ENCODE measurements at regions not wholly inside any gene's neighbourhood (a gene's known extent, or its start where the extent isn't known, plus 50 kb on each side); places are given as distances from the start of the nearest gene placed in this dataset.
"Not testable (repeated sequence)": the region's sequence is repeated elsewhere in the genome, so short reads cannot be mapped to it uniquely, and the experiment has no call there.

DNA sequence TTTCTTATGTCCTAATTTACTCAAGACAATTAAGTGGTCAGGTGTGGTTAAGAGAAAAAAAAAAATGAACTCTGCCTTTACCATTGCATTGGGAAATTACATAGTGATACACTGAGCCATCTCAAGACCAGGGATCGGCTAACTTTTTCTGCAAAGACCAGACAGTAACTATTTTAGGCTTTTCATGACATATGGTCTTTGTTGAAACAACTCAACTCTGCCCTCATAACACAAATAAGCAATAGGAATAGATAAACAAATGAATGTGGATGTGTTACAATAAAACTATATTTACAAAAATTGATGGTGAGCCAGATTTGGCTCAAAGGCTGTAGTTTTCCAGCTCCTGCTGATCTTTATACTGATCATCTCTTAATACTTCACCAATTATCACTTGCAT, 632.6 kb upstream of the INTU start:
- in situ Hi-C loops (cut with MboI; ENCODE audit: low pct_unique_long_range_greater_than_20kb, low sequenced_read_pairs), result no loop called here
- no peak for DNase-seq

DNA sequence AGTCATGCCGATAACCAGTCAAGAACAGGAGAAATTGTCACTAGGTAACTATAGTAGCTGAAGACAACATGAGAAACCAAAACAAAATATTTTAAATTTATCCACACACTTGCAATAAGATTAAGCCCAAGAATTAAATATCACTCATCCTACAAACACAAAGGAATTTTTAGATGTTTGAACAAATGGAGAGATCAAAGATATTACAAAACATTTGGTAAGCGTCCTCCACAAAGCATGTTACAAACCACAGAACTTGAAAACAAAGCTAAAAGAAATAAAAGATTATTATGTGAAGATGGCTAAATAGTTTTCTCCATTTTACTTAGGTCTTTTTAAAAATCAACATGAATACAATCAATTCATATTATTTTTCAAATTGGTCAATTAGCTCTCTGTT, 631.9 kb upstream of the INTU start:
- no peak for DNase-seq
- in situ Hi-C loops (cut with MboI; ENCODE audit: low pct_unique_long_range_greater_than_20kb, low sequenced_read_pairs), result no loop called here

GRCh38 chr4:127001933-127002332, 630.8 kb upstream of the INTU start:
- no peak for DNase-seq
- in situ Hi-C loops (cut with MboI; ENCODE audit: low pct_unique_long_range_greater_than_20kb, low sequenced_read_pairs), result no loop called here

DNA sequence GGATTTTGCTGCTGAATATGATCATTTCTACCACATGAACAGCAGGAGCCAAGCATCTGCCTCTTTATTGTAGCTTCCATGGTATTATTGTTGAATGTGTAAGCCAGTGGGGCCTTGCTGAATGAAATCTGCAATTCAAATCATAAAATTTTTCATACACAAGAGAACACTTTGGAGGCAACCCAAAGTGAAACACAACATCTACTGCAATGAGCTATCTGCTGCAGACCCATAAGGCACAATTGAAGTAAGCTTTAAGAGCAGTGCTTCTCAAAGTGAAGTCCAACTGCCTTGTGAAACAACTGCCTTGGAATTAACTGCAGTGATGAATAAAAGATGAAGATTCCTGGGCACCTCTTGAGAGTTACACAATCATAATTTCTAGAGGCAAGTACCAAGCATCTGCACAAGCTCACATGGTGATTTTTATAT, 626.3 kb upstream of the INTU start:
- in situ Hi-C loops (cut with MboI; ENCODE audit: low pct_unique_long_range_greater_than_20kb, low sequenced_read_pairs), result no loop called here
- DNase-seq, result no peak

DNA sequence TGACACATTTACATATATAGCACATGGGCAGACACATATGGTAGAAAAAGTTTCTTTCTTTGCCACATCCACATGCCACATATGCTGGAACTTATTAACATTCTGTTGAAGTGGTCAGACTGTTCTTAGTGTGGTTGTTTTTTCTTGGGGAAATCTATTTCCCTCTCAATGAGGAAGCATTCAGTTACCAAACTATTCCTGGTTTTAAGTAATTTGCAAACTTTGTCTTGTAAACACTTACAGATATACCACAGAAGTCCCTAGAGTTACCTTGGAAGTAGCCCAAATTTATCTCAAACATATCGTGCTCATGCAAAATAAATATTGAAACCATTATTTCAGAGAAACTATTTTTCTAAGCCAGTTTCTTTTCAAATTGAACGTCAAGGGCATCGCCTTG, 625.5 kb upstream of the INTU start:
- in situ Hi-C loops (cut with MboI; ENCODE audit: low pct_unique_long_range_greater_than_20kb, low sequenced_read_pairs), result no loop called here
- DNase-seq, result no peak

DNA sequence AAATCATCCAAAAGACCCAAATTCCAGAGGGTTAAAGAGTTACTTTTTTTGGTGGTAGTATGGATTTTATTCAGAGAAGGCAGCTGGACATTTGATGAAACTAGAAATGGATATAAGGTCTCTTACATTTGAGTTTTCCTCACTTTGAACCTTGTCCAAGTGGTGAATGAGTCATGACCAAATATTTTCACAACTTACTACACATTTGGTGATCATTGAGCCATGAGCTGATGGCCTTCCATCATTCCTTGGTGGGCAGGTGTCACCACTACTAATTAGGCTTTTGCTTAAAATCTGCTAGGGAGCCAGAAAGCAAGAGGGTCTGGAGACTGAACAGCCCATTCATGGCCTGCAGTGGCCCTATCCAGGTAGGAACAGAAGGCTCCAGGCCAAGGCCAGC, 620.2 kb upstream of the INTU start:
- in situ Hi-C loops (cut with MboI; ENCODE audit: low pct_unique_long_range_greater_than_20kb, low sequenced_read_pairs), result no loop called here
- DNase-seq, result no peak

- in situ Hi-C loops (cut with MboI; ENCODE audit: low pct_unique_long_range_greater_than_20kb, low sequenced_read_pairs), result no loop called here
- peak; percentile 26 for DNase-seq
These were observed 617.1 kb upstream of the INTU start for GRCh38 chr4:127015667-127016117.

DNA sequence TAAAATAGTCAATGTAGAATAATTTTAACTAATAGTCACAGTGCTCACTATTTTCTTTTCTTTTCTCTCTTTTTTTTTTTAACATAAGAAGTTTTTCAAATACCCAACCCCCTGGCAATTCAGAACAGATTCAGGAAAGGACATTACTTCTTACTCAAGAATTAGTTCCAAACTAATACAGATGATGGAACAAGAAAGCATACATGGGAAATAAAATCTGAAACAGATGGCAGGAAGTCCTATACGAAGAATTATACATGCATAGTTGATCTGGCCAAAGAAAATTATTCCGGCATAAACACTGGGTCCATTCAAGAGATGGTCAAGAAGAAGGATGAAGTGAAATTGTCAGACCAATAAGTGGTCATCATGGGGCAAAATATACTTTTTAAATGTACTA, 614.4 kb upstream of the INTU start:
- in situ Hi-C loops (cut with MboI; ENCODE audit: low pct_unique_long_range_greater_than_20kb, low sequenced_read_pairs), result no loop called here
- no peak for DNase-seq

DNA sequence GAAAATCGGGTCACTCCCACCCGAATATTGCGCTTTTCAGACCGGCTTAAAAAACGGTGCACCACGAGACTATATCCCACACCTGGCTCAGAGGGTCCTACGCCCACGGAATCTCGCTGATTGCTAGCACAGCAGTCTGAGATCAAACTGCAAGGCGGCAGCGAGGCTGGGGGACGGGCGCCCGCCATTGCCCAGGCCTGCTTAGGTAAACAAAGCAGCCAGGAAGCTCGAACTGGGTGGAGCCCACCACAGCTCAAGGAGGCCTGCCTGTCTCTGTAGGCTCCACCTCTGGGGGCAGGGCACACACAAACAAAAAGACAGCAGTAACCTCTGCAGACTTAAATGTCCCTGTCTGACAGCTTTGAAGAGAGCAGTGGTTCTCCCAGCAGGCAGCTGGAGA, 611.9 kb upstream of the INTU start:
- DNase-seq; in situ Hi-C loops (cut with MboI; ENCODE audit: low pct_unique_long_range_greater_than_20kb, low sequenced_read_pairs): not testable (repeated sequence)

DNA sequence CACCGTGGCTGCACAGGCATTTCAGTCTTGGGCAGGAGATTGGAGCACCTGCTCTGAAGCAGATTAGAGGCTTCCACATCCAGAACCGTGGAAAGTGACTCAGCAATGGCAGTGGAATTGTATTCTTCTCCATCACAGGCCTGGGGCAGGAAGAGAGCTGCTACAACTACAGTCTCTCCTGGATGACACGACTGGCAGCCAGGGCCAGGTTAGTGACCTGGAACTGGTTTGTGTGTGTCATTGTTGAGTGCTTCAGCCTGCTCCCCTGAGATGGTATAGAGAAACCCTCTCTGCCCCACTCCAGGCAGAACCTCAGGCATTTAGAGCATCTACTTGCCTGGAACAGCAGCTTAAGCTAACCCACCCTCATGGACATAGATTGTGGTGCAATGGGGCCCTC, 596.5 kb upstream of the INTU start:
- in situ Hi-C loops (cut with MboI; ENCODE audit: low pct_unique_long_range_greater_than_20kb, low sequenced_read_pairs), result no loop called here

DNA sequence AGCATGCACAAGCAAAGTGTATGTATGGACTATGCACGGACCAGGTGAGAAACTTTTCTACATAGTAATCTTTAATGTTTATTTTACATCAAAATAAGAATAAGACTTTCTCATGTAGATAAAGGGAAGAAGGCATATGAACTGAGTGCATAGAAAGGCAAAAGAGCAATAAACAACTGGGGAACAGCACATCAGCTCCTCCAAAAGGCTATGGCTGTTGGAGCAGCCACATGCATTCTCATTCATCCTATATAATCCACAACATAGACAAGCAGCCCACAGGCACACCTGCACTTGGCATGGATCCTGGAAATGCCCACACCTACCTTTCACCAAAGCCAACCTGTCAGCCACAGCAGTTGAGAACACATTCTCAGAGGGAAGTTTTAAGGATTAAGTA, 586.9 kb upstream of the INTU start:
- in situ Hi-C loops (cut with MboI; ENCODE audit: low pct_unique_long_range_greater_than_20kb, low sequenced_read_pairs), result no loop called here

More for the DNA sequence above, 596.5 kb upstream of the INTU start:
- DNase-seq, result no peak

DNA sequence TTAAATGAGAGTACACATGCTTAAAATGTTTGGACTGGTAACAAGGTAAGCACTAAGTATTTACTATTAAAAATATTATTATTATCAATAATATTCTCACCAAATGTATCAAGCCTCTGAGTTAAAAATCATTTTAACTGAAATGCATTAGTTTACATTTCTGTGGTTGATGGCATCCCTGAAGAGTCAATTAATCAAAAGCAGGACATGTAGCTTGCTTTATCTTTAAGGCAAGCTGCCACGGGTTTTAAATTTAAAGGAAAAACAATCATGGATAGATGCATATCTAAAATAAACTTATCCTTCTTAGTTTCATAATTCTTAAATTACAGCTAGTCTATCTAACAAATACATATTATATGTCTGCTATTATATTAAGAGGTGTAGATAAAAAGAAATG, 584.8 kb upstream of the INTU start:
- no peak for DNase-seq
- in situ Hi-C loops (cut with MboI; ENCODE audit: low pct_unique_long_range_greater_than_20kb, low sequenced_read_pairs), result no loop called here

More for the DNA sequence above, 586.9 kb upstream of the INTU start:
- DNase-seq, result no peak

DNA sequence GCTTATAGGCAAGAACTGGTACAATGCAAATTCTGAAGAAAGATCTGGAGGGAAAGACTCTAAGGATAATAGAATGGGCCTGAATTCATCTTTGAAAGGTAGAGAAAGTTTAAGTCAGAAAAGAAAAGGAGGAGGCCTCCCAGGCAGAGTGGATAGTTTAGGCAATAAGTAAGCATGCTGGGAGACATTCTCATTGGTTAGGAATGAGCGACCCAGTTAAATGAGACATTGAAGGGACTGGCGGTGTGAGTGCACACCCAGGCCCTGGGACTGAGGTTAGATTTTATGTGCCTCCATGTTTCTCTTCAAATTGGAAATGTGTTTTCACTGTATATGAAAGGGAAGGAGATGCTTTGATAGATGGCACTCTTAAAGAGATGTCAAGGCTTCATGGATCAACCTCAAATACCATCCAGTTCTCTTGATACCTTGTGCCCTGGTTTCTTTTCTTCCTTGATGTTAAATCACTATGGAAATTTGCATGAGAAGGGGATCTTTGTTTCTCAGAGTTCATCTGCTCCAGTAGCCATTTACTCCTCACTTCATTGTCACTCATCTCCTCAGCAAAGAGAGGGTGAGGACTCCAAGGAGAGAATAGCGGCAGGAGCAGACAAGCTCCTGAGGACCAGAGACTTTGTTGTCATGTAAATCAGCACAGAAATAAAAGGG, 584.2 kb upstream of the INTU start:
- in situ Hi-C loops (cut with MboI; ENCODE audit: low pct_unique_long_range_greater_than_20kb, low sequenced_read_pairs), result no loop called here
- DNase-seq, result no peak

GRCh38 chr4:127049526-127049925, 583.2 kb upstream of the INTU start:
- in situ Hi-C loops (cut with MboI; ENCODE audit: low pct_unique_long_range_greater_than_20kb, low sequenced_read_pairs), result no loop called here
- DNase-seq, result no peak

- DNase-seq, result no peak
- in situ Hi-C loops (cut with MboI; ENCODE audit: low pct_unique_long_range_greater_than_20kb, low sequenced_read_pairs), result no loop called here
These were observed 580.0 kb upstream of the INTU start for GRCh38 chr4:127052742-127053141.

GRCh38 chr4:127055357-127055756, 577.4 kb upstream of the INTU start:
- in situ Hi-C loops (cut with MboI; ENCODE audit: low pct_unique_long_range_greater_than_20kb, low sequenced_read_pairs), result no loop called here
- no peak for DNase-seq

DNA sequence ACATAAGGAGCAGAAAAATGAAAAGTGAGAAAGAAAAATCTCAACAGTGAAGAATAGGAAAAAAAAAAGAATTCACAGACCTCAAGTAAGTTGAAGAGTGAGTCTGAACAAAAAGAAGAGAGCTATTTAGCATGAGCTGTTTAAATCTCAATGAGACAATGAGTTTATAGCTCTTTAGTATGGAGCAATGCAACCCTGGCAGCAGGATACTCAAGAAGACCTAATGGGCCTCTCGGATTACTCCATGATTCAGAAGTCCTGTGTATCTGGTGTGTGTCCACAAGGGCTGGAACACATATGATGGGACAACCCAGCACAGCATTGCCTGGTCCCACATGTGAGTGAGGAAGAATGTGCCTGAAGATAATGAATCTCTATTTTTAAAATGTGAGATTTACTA, 563.1 kb upstream of the INTU start:
- in situ Hi-C loops (cut with MboI; ENCODE audit: low pct_unique_long_range_greater_than_20kb, low sequenced_read_pairs), result no loop called here
- no peak for DNase-seq

DNA sequence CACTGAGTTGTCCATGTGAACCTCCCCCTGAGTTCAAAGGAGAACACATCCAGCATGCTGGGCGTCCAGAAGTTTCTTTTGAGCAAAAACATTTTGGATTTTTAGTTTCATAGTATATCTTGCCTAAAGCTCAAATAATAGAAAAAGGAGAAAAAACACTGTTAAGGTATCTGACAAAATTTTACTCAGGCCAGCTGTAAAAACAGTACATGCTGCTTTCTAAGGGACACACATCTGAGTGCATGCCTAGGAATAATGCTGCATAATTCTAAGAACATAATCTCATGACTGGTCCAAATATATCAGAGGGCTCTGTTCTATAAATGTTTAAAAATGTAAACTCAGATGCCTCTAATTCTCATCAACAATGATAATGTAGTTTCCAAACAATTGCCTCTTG, 561.3 kb upstream of the INTU start:
- in situ Hi-C loops (cut with MboI; ENCODE audit: low pct_unique_long_range_greater_than_20kb, low sequenced_read_pairs), result no loop called here
- no peak for DNase-seq

GRCh38 chr4:127080141-127080540, 552.6 kb upstream of the INTU start:
- in situ Hi-C loops (cut with MboI; ENCODE audit: low pct_unique_long_range_greater_than_20kb, low sequenced_read_pairs), result no loop called here

GRCh38 chr4:127081041-127081440, 551.7 kb upstream of the INTU start:
- no peak for DNase-seq
- in situ Hi-C loops (cut with MboI; ENCODE audit: low pct_unique_long_range_greater_than_20kb, low sequenced_read_pairs), result no loop called here

More at GRCh38 chr4:127080141-127080540, 552.6 kb upstream of the INTU start:
- DNase-seq, result no peak

DNA sequence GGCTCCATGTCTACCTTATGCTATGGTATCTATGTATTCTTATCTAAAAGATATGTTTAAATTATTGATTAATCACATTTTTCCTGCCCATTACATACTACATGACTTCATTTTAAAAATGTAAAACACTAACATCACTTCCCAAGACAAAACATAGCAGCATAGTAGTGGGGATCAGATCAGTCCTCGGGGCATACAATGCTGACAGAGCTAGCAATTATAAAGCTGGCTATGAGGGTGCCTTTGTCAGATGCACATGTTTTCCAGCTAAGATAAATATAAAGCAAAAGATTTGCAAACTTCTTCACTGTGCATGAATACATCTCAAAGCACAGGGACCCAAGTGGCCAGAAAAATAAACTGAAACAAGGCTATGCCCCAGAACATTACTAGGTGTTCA, 549.8 kb upstream of the INTU start:
- in situ Hi-C loops (cut with MboI; ENCODE audit: low pct_unique_long_range_greater_than_20kb, low sequenced_read_pairs), result no loop called here
- DNase-seq, result no peak
